SK-N-MC (cell line): ENCODE measurements at regions not wholly inside any gene's neighbourhood (a gene's known extent, or its start where the extent isn't known, plus 50 kb on each side); places are given as distances from the start of the nearest gene placed in this dataset.
A peak's percentile ranks its signal among the peaks of the same experiment; 100 is the strongest.

Experiments
- DNase-seq: peaks from one replicate; pipeline ENCODE4 v3.0.0-alpha.2; 2011; ENCODE audit warnings: low read depth, low spot score
- H3K27ac ChIP-seq: fragments of 200-600 bp; sonication (generic); 2 replicates; pipeline ENCODE4 v1.5.1; 2016; ENCODE audit warnings: mixed run types
- H3K36me3 ChIP-seq: fragments of 200-600 bp; sonication (generic); 2 replicates; pipeline ENCODE4 v1.6.1; 2017; ENCODE audit warnings: antibody characterized with exemption, low read length, mixed read lengths; ENCODE audit not compliant: insufficient read depth
- H3K4me3 ChIP-seq: fragments of 200-600 bp; sonication (generic); 2 replicates; pipeline ENCODE4 v1.5.1; 2016
- H3K9ac ChIP-seq: fragments of 200-600 bp; sonication (generic); 2 replicates; pipeline ENCODE4 v1.8.0; 2017; ENCODE audit warnings: mixed run types, mixed read lengths; ENCODE audit not compliant: insufficient read length
- H3K9me3 ChIP-seq: fragments of 200-600 bp; sonication (generic); 2 replicates; pipeline ENCODE4 v1.6.1; 2017; ENCODE audit warnings: low read depth, mild to moderate bottlenecking, antibody characterized with exemption, low read length, moderate library complexity, mixed read lengths
- EZH2 ChIP-seq: fragments of 200-600 bp; sonication (generic); IDR thresholded peaks from one replicate; pipeline ENCODE4 v1.6.1; 2017; ENCODE audit warnings: antibody characterized with exemption
- FOXP2 ChIP-seq: optimal IDR thresholded peaks from 2 replicates; pipeline ENCODE3; 2011; ENCODE audit warnings: mild to moderate bottlenecking, moderate library complexity; ENCODE audit not compliant: insufficient read depth; ENCODE audit errors: extremely low read length, control extremely low read depth
- POLR2AphosphoS5 ChIP-seq: IDR thresholded peaks from 2 replicates; pipeline ENCODE4 v1.6.1; 2012; ENCODE audit warnings: mild to moderate bottlenecking, low read depth, low read length, borderline replicate concordance

DNA sequence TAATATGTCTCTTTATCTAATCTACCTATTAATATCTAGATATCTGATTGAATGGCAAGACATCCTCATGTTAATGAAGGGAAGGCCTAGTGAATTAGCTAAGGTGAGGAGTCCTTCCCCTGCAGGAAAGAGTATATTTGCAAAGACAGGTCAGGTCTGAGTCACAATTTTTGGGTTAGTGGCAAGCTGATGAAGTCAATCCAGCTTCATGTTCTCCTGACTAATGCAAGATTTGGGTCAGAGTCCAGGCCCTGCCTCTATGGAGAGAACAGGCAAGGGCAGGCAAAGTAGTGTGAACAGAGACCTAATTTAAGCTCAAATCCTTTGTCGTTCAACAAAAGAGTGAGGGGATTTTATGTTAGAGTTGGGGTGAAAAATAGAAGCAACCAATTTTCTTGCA, 496.7 kb downstream of the BMP2 start:
- TF ChIP-seq FOXP2 (no peak), EZH2 (no peak), POLR2AphosphoS5 (no peak)
- Histone ChIP-seq H3K27ac (no peak overlapping the region), H3K4me3 (no peak overlapping the region), H3K9me3 (no peaks in the 10 kb centered on the region), H3K9ac (no peak overlapping the region), H3K36me3 (no peaks in the 10 kb centered on the region)
- DNase-seq = no peak

DNA sequence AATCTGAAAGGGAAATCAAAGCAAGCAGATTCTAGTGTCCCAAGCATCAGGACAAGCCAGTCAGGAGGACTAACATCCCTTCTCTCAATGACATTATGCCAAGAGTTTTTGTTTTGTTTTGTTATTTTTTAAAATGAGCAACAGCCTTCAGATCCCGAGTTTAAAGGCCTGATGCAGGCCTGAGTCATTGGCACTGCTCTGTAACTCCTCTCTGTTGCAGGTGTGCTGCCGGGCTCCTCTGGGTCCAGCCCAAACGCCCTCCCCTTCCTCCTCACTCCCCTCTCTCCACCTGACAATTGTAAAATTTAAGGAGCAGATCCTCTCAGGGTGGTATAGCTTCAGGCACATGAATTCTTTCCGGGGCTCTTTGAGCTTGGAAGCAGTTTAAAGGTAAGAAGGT, 502.0 kb downstream of the BMP2 start:
- H3K27ac ChIP-seq = no peak overlapping the region
- no peak overlapping the region for H3K4me3 ChIP-seq
- no peak for TF ChIP-seq EZH2
- TF ChIP-seq FOXP2 = no peak
- no peak for TF ChIP-seq POLR2AphosphoS5
- no peak for DNase-seq
- no peaks in the 10 kb centered on the region for H3K9me3 ChIP-seq
- no peaks in the 10 kb centered on the region for H3K36me3 ChIP-seq
- no peak overlapping the region for H3K9ac ChIP-seq

DNA sequence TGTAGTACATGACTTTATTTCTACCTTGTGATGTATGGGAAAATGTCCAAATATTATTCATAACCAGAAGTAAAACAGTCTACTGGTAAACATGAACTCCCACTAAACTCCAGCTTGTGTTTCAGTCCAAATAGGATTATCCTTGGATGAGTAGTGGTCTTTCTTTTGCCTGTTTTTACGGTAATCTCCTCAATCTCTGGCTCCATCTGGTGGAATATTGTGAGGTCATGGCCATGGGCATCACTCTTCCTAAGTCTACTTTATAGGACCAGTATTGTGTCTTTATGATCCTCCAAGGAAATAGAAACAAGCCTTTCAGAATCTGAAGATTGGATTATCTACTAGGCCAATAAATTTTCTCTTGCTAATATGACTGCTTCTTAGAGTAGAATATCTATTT, 505.0 kb downstream of the BMP2 start:
- Histone ChIP-seq H3K36me3 (no peaks in the 10 kb centered on the region), H3K9me3 (no peaks in the 10 kb centered on the region), H3K4me3 (no peak overlapping the region), H3K9ac (no peak overlapping the region), H3K27ac (no peak overlapping the region)
- TF ChIP-seq EZH2 (no peak), POLR2AphosphoS5 (no peak), FOXP2 (no peak)
- DNase-seq = no peak

DNA sequence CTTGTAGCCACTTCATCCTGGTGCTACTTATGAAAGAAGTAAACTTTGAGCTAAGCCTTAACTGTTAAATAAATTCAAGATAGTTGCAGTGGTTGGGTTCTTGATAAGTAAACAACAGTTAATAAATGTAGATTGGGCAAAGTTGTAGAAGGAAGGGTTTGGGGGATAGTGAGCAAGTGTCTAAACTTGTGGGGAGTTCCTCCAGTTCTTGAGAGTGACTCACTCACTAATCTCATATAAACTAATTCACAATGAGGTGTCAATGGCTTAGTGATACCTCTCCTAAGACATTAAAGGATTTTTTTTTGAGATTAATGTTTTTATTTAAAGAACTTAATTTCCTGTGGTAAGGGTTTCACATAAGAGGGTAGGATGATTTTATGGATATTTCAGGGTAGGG, 507.4 kb downstream of the BMP2 start:
- H3K9ac ChIP-seq = no peak overlapping the region
- H3K27ac ChIP-seq = no peak overlapping the region
- no peaks in the 10 kb centered on the region for H3K36me3 ChIP-seq
- no peak overlapping the region for H3K4me3 ChIP-seq
- H3K9me3 ChIP-seq = no peaks in the 10 kb centered on the region
- no peak for TF ChIP-seq EZH2
- TF ChIP-seq POLR2AphosphoS5 = no peak
- TF ChIP-seq FOXP2 = no peak
- DNase-seq = no peak

DNA sequence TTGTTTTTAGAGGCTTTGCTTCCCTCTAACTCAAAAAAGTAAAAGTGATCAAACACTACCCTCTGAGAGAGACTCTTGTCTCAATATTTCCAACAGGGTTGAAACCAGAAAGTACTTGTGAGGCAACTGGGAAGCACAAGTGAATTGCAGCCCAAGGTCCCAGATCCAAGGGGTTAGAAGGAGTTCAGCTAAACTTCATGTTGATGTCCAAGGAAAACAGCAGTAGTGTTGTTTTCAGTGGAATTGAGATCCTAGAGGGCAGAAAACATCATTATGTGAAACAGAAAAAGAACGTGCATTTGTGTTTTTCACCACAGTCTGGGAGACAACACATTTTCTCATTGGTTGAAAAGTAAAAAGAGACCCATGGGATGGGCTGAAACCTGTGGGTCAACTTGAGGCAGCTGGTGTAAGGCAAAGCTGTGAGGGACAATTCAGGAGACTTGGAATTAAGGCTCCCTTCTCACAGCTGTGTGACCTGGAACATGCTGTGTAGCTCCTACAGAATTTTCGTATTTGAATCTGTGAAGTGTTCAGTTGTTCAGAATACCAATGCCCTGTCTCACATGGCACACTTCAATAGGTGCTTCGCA, 508.3 kb downstream of the BMP2 start:
- no peak overlapping the region for H3K27ac ChIP-seq
- DNase-seq = no peak
- TF ChIP-seq EZH2 (no peak), FOXP2 (no peak), POLR2AphosphoS5 (no peak)

DNA sequence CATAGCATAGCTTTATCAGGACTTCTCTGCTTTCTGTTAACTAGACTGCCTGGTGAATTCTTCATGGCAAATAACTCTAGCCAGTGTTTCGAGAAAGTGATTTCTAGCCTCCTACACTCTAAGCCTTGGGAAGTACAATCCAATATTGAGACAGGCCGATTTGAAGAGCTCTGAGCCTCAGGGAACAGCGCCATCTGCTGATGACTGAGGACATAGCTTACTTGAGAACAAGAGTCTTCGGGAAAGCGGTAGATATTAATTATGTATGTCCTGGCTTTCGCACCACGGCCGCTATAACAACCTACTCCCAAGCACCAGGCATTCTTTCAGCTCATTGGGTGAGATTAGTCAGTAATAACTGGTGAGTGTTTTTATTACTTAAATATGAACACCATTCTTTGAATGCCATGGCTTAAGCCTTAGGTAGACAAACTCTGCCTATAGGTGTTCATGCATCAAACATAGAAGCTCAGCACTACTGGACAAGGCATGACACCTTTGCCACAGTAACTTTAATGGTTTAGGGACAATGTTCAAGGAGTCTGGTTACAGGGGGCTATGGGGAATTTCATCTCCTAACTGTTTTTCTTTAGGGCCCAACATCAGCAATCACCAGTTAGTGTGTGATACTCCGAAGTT, 518.6 kb downstream of the BMP2 start:
- Histone ChIP-seq H3K9ac (no peak overlapping the region), H3K36me3 (no peaks in the 10 kb centered on the region), H3K4me3 (peak overlapping the region; percentile 37; the same call in 1 of the 2 replicates), H3K9me3 (no peaks in the 10 kb centered on the region), H3K27ac (no peak overlapping the region)
- DNase-seq = peak; percentile 91
- TF ChIP-seq POLR2AphosphoS5 (no peak), EZH2 (no peak), FOXP2 (no peak)

More for the DNA sequence above, 508.3 kb downstream of the BMP2 start:
- Histone ChIP-seq H3K36me3 (no peaks in the 10 kb centered on the region), H3K9me3 (no peaks in the 10 kb centered on the region), H3K4me3 (no peak overlapping the region), H3K9ac (no peak overlapping the region)

DNA sequence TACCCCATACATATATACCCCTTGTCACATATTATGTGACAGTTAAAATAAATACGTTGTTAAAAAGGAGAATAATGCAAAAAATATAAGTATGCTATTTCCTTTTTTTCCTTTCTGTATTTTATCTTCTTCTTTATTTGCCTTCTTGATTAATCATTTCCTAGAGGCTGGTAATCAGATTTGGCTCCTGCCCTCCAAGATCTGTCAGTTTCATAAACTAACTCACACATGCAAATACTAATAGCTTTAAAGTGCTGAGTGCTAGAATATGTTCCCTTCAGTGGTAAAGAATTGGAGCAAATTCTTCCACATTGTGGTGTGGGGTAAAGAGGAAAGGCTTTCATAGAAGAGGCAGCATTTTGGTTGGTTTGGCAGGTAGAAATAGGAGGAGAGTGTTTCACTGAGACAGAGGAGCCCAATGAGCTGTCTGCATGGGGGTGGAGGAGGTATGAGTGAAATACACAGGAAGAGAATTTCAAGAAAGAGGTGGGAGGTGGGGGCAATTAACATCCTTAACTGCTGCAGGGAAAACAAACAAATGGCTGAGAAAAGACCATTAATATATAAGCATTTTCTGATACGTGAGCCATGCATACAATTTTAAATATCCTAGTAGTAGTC, 523.9 kb downstream of the BMP2 start:
- Histone ChIP-seq H3K4me3 (no peak overlapping the region), H3K9me3 (no peaks in the 10 kb centered on the region), H3K36me3 (no peaks in the 10 kb centered on the region), H3K27ac (no peak overlapping the region), H3K9ac (no peak overlapping the region)
- DNase-seq = no peak
- no peak for TF ChIP-seq EZH2
- TF ChIP-seq FOXP2 = no peak
- TF ChIP-seq POLR2AphosphoS5 = no peak

DNA sequence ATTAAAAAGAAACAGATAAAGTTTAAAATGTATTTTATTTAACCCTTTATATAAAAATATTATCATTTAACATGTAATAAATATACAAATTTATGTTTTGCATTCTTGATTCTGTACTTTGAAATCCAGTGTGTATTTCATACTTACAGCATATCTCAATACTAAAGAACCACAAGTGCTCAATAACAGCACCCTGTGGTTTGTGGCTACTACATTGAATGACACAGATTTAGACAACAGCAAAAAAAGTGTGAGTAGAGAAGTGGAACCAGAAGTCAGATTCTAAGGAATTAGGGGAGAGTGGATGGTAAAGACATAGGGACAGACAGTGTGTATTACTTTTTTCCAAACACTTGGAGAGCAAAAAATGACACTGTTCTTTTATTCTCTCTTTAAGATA, 524.5 kb downstream of the BMP2 start:
- TF ChIP-seq FOXP2 (no peak), POLR2AphosphoS5 (no peak), EZH2 (no peak)
- no peak for DNase-seq
- Histone ChIP-seq H3K27ac (no peak overlapping the region), H3K9ac (no peak overlapping the region), H3K9me3 (no peaks in the 10 kb centered on the region), H3K4me3 (no peak overlapping the region), H3K36me3 (no peaks in the 10 kb centered on the region)
